H1 (cell line): ENCODE measurements at regions not wholly inside any gene's neighbourhood (a gene's known extent, or its start where the extent isn't known, plus 50 kb on each side); places are given as distances from the start of the nearest gene placed in this dataset.

ENCODE experiments used
- CTCF ChIA-PET: fragments of 300-600 bp; sonication (Branson Sonifier 250); formaldehyde crosslinking; loops from one replicate; lab custom pipeline; 2021; ENCODE audit not compliant: partially characterized antibody; lab: Charles Lee
- POLR2A ChIA-PET: fragments of 300-600 bp; sonication (Branson Sonifier 250); formaldehyde crosslinking; loops from one replicate; lab custom pipeline; 2021; ENCODE audit warnings: inconsistent platforms; ENCODE audit not compliant: partially characterized antibody; lab: Charles Lee
- DNase-seq, 2 experiments: peaks; one replicate each; pipeline versions ENCODE4 v3.0.0 to v3.0.0-alpha.2; 2010 to 2022; ENCODE audit warnings: low spot score in 2 of 2, low read depth in 1 of 2, mixed read lengths in 1 of 2
- FAIRE-seq: peaks from 2 replicates; lab custom pipeline; 2011; peaks lifted over from hg19 to GRCh38; lab: Jason Lieb, UNC
- H2AFZ ChIP-seq: 2 replicates; pipeline ENCODE4 v1.8.1; 2012; ENCODE audit warnings: low read length, inconsistent platforms
- H2AK5ac ChIP-seq: 2 replicates; pipeline ENCODE4 v1.6.1; 2013; ENCODE audit warnings: low read depth, low read length
- H2BK120ac ChIP-seq: replicated peaks from 2 replicates; pipeline ENCODE3; 2013; ENCODE audit warnings: low read depth, low read length, inconsistent platforms
- H2BK12ac ChIP-seq: 2 replicates; pipeline ENCODE4 v1.6.1; 2013; ENCODE audit warnings: low read depth, low read length
- H2BK15ac ChIP-seq: 2 replicates; pipeline ENCODE4 v1.6.1; 2013; ENCODE audit warnings: low read length
- H2BK20ac ChIP-seq: 2 replicates; pipeline ENCODE4 v1.6.1; 2013; ENCODE audit warnings: low read length
- H2BK5ac ChIP-seq: 2 replicates; pipeline ENCODE4 v1.6.1; 2013; ENCODE audit warnings: low read depth, low read length
- H3K14ac ChIP-seq: 2 replicates; pipeline ENCODE4 v1.6.1; 2013; ENCODE audit warnings: inconsistent platforms; ENCODE audit not compliant: insufficient read length
- H3K18ac ChIP-seq: 2 replicates; pipeline ENCODE4 v1.6.1; 2013; ENCODE audit warnings: low read length; ENCODE audit errors: extremely low read depth
- H3K23ac ChIP-seq: 2 replicates; pipeline ENCODE4 v1.6.1; 2013; ENCODE audit warnings: inconsistent platforms; ENCODE audit not compliant: insufficient read length
- H3K23me2 ChIP-seq: 2 replicates; pipeline ENCODE4 v1.6.1; 2013; ENCODE audit warnings: low read depth, low read length
- H3K27ac ChIP-seq: 2 replicates; pipeline ENCODE4 v1.6.1; 2011; ENCODE audit warnings: low read depth, low read length, inconsistent platforms
- H3K27me3 ChIP-seq, 4 experiments: replicated peaks in 1 of 4; 1 replicate in 1 of 4; 2 replicates in 3 of 4; pipeline versions ENCODE4 v1.6.1 to v1.8.1; 2011 to 2013; ENCODE audit warnings: low read length in 3 of 4, mild to moderate bottlenecking in 3 of 4, inconsistent platforms in 2 of 4, mixed read lengths in 2 of 4, moderate library complexity in 1 of 4; ENCODE audit not compliant: control insufficient read depth in 3 of 4, insufficient read depth in 3 of 4; ENCODE audit errors: extremely low read depth in 1 of 4
- H3K36me3 ChIP-seq, 4 experiments: 2 replicates each; pipeline versions ENCODE4 v1.6.1 to v1.8.1; 2011 to 2013; ENCODE audit warnings: mild to moderate bottlenecking in 4 of 4, low read length in 3 of 4, moderate library complexity in 2 of 4, control low read depth in 1 of 4, inconsistent platforms in 1 of 4; ENCODE audit not compliant: insufficient read depth in 4 of 4, control insufficient read depth in 2 of 4
- H3K4ac ChIP-seq: replicated peaks from 2 replicates; pipeline ENCODE3; 2013; ENCODE audit warnings: low read length, low read depth, mixed read lengths, inconsistent platforms; ENCODE audit not compliant: insufficient read length
- H3K4me1 ChIP-seq, 4 experiments: replicated peaks in 1 of 4; 1 replicate in 1 of 4; 2 replicates in 3 of 4; pipeline versions ENCODE4 v1.6.1 to v1.8.1; 2011 to 2013; ENCODE audit warnings: low read length in 3 of 4, inconsistent platforms in 2 of 4, mixed read lengths in 1 of 4; ENCODE audit not compliant: insufficient read depth in 4 of 4, control insufficient read depth in 3 of 4
- H3K4me2 ChIP-seq, 2 experiments: 2 replicates each; pipeline versions ENCODE4 v1.6.1 to v1.8.1; 2011 to 2013; ENCODE audit warnings: low read depth in 2 of 2, low read length in 2 of 2, control low read depth in 1 of 2, inconsistent platforms in 1 of 2, mild to moderate bottlenecking in 1 of 2; ENCODE audit not compliant: insufficient read depth in 1 of 2
- H3K4me3 ChIP-seq, 4 experiments: fragments of 200-600, 300-600 bp in 1 of 4; sonication (generic), shearing (Covaris generic), sonication (Bioruptor Twin) in 1 of 4; 2 replicates each; pipeline versions ENCODE4 v1.5.1 to v1.8.1; 2011 to 2016; ENCODE audit warnings: low read length in 4 of 4, low read depth in 3 of 4, control low read depth in 2 of 4, inconsistent platforms in 2 of 4, mild to moderate bottlenecking in 2 of 4, mixed read lengths in 1 of 4, moderate library complexity in 1 of 4; ENCODE audit not compliant: insufficient read depth in 2 of 4; ENCODE audit errors: extremely low read depth in 1 of 4
- H3K56ac ChIP-seq: replicated peaks from 2 replicates; pipeline ENCODE3; 2013; ENCODE audit warnings: low read depth, mild to moderate bottlenecking, mixed read lengths, low read length, inconsistent platforms; ENCODE audit not compliant: insufficient read length
- H3K79me1 ChIP-seq: 2 replicates; pipeline ENCODE4 v1.6.1; 2013; ENCODE audit warnings: low read depth, low read length, control low read depth
- H3K79me2 ChIP-seq, 2 experiments: 2 replicates each; pipeline versions ENCODE4 v1.6.1 to v1.8.1; 2012 to 2013; ENCODE audit warnings: low read length in 2 of 2, mild to moderate bottlenecking in 2 of 2, inconsistent platforms in 1 of 2; ENCODE audit not compliant: insufficient read depth in 2 of 2, control insufficient read depth in 1 of 2
- H3K9ac ChIP-seq, 4 experiments: replicated peaks in 1 of 4; 1 replicate in 1 of 4; 2 replicates in 3 of 4; pipeline versions ENCODE4 v1.6.1 to v1.8.1; 2011 to 2013; ENCODE audit warnings: low read depth in 3 of 4, low read length in 3 of 4, control low read depth in 2 of 4, mild to moderate bottlenecking in 2 of 4, moderate library complexity in 2 of 4, inconsistent platforms in 1 of 4; ENCODE audit errors: extremely low read depth in 1 of 4
- H3K9me3 ChIP-seq, 2 experiments: 2 replicates each; pipeline versions ENCODE4 v1.6.1 to v1.8.1; 2012 to 2013; ENCODE audit warnings: mild to moderate bottlenecking in 2 of 2, moderate library complexity in 2 of 2, control low read depth in 1 of 2, inconsistent platforms in 1 of 2, low read depth in 1 of 2, low read length in 1 of 2, mixed read lengths in 1 of 2; ENCODE audit not compliant: insufficient read depth in 2 of 2
- H4K20me1 ChIP-seq, 2 experiments: replicated peaks in 1 of 2; 2 replicates each; pipeline versions ENCODE3 to v1.8.1; 2011 to 2013; ENCODE audit warnings: inconsistent platforms in 2 of 2, low read length in 2 of 2, mild to moderate bottlenecking in 1 of 2; ENCODE audit not compliant: insufficient read depth in 2 of 2, control insufficient read depth in 1 of 2
- H4K5ac ChIP-seq: 2 replicates; pipeline ENCODE4 v1.6.1; 2013; ENCODE audit warnings: low read length, low read depth, mixed read lengths, inconsistent platforms; ENCODE audit not compliant: insufficient read length
- H4K8ac ChIP-seq: 2 replicates; pipeline ENCODE4 v1.8.0; 2013; ENCODE audit warnings: mild to moderate bottlenecking, moderate library complexity, low read length, inconsistent platforms; ENCODE audit not compliant: insufficient read depth; ENCODE audit errors: extremely low read depth
- H4K91ac ChIP-seq: replicated peaks from 2 replicates; pipeline ENCODE3; 2013; ENCODE audit warnings: low read length, mixed read lengths, inconsistent platforms; ENCODE audit not compliant: insufficient read length
- POU5F1 ChIP-seq: IDR thresholded peaks from 2 replicates; pipeline ENCODE4 v1.6.1; 2011; ENCODE audit warnings: low read depth, mild to moderate bottlenecking, low read length, moderate library complexity
- RAD21 ChIP-seq, 2 experiments: IDR thresholded peaks in 1 of 2; conservative IDR thresholded peaks in 1 of 2; 2 replicates each; pipeline ENCODE4 v1.6.1; 2011; ENCODE audit warnings: low read depth in 2 of 2, low read length in 2 of 2, improper control_type of control experiment in 1 of 2, inconsistent platforms in 1 of 2, mild to moderate bottlenecking in 1 of 2, moderate library complexity in 1 of 2
- SRF ChIP-seq: IDR thresholded peaks from 2 replicates; pipeline ENCODE4 v1.6.1; 2011; ENCODE audit warnings: mild to moderate bottlenecking, low read depth, low read length, moderate library complexity
- WGBS, 2 experiments: shearing (Covaris generic) in 1 of 2; methylation state at CpG; one replicate each; pipeline versions ENCODE4 v1.1.6 to v1.1.7; 2013 to 2015; ENCODE audit warnings: low lambda C conversion rate in 2 of 2, mixed read lengths in 2 of 2, inconsistent platforms in 1 of 2, low coverage in 1 of 2, missing lambda C conversion rate in 1 of 2; ENCODE audit not compliant: insufficient replicate concordance in 2 of 2, insufficient coverage in 1 of 2, insufficient read length in 1 of 2; ENCODE audit errors: extremely low coverage in 1 of 2, missing lambda C conversion rate in 1 of 2; 5-methylcytosine and 5-hydroxymethylcytosine counted together

DNA sequence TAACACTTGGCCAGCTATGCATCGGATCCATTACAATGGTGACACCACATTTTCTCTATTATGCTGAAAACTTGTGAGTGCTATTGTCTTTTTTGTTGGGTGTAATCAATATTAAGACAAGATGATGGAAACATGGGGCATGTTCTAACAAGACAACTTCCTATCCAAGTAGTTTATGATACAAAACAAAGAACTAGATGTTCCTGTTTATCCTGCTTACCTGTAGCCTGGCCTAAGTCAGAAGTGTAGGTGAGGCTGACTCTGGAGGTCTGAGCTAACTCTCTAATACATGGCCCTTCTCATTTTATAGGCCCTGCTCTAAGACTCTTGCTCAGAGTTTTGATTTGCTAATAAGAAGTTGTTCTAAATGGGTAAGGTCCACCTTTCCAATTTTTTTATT is 242.4 kb upstream of the STXBP5 start:
- no peak for FAIRE-seq
- H3K14ac ChIP-seq = no peak overlapping the region
- CTCF ChIA-PET = interaction anchor here (1.2 kb wide), 1 partner anchor 15 kb away, joined by 3 read pairs; no protein-coding TSS in a partner anchor

More for the DNA sequence above, 242.4 kb upstream of the STXBP5 start:
- Histone ChIP-seq H3K18ac (no peak overlapping the region), H3K36me3 (no peaks in the 10 kb centered on the region; a peak in 1 of 8 replicates), H3K27ac (no peak overlapping the region), H4K91ac (no peak overlapping the region), H4K5ac (no peak overlapping the region), H3K4me3 (no peak overlapping the region), H3K79me2 (no peaks in the 10 kb centered on the region), H2BK20ac (no peak overlapping the region), H3K4me1 (no peaks in the 10 kb centered on the region), H3K27me3 (no peaks in the 10 kb centered on the region), H3K4me2 (no peak overlapping the region), H3K9me3 (peaks cover 22 to 24% of the 10 kb centered on the region in 2 experiments), H2BK15ac (no peak overlapping the region), H2AFZ (no peak overlapping the region), H3K4ac (no peak overlapping the region), H4K20me1 (no peaks in the 10 kb centered on the region), H2AK5ac (no peak overlapping the region), H3K9ac (no peak overlapping the region), H2BK5ac (no peak overlapping the region), H2BK12ac (no peak overlapping the region), H3K23me2 (no peaks in the 10 kb centered on the region), H3K23ac (no peak overlapping the region), H4K8ac (no peak overlapping the region), H3K56ac (no peak overlapping the region), H2BK120ac (no peak overlapping the region), H3K79me1 (no peaks in the 10 kb centered on the region)
- WGBS, 2 experiments = 95% methylated on average over 1 of the region's 1 CpG; no CpG with 5 or more reads in 1 of the 2 experiments
- POLR2A ChIA-PET = no interaction called here
- no peak for DNase-seq
- no peak for TF ChIP-seq RAD21 (IDR thresholded peaks at IDR 0.05 in 1 of 2, conservative IDR thresholded peaks at IDR 0.05 in 1 of 2; ENCODE audit: low read depth in 2 of 2, low read length in 2 of 2)
- no peak for TF ChIP-seq POU5F1
- TF ChIP-seq SRF = no peak
